HEK293 (cell line): ENCODE measurements at regions not wholly inside any gene's neighbourhood (a gene's known extent, or its start where the extent isn't known, plus 50 kb on each side); places are given as distances from the start of the nearest gene placed in this dataset.

Source experiments
- HOXC10 ChIP-seq: sonication (generic); formaldehyde crosslinking; IDR thresholded peaks from 2 replicates; pipeline ENCODE4 v1.8.1; 2023; ENCODE audit warnings: mild to moderate bottlenecking, missing genetic modification reagents
- ZNF202 ChIP-seq: fragments of 450-650 bp; formaldehyde crosslinking; IDR thresholded peaks from 2 replicates; pipeline ENCODE4 v1.5.1; 2016; ENCODE audit warnings: missing biosample characterization, missing genetic modification characterization, borderline replicate concordance
- ZNF24 ChIP-seq: fragments of 450-650 bp; formaldehyde crosslinking; IDR thresholded peaks from 2 replicates; pipeline ENCODE4 v1.5.1; 2016; ENCODE audit warnings: missing biosample characterization, missing genetic modification characterization
- ZNF558 ChIP-seq: fragments of 450-650 bp; formaldehyde crosslinking; IDR thresholded peaks from 2 replicates; pipeline ENCODE4 v1.5.1; 2016; ENCODE audit warnings: missing biosample characterization, missing genetic modification characterization
- TF ChIP-seq, protein P1 (sequence below): fragments of 450-650 bp; formaldehyde crosslinking; IDR thresholded peaks from 2 replicates; pipeline ENCODE4 v1.5.1; 2016; ENCODE audit warnings: missing biosample characterization, missing genetic modification characterization
- TF ChIP-seq, protein P2 (sequence below): fragments of 450-650 bp; formaldehyde crosslinking; IDR thresholded peaks from 2 replicates; pipeline ENCODE4 v1.5.1; 2016; ENCODE audit warnings: missing biosample characterization, missing genetic modification characterization
- TF ChIP-seq, protein P3 (sequence below): fragments of 450-650 bp; formaldehyde crosslinking; IDR thresholded peaks from 2 replicates; pipeline ENCODE4 v1.5.1; 2016; ENCODE audit warnings: missing biosample characterization, missing genetic modification characterization
- TF ChIP-seq, protein P4 (sequence below): fragments of 450-650 bp; formaldehyde crosslinking; IDR thresholded peaks from 2 replicates; pipeline ENCODE4 v1.5.1; 2016; ENCODE audit warnings: missing biosample characterization, missing genetic modification characterization, borderline replicate concordance
- TF ChIP-seq, protein P5 (sequence below): fragments of 450-650 bp; formaldehyde crosslinking; IDR thresholded peaks from 2 replicates; pipeline ENCODE4 v1.5.1; 2017; ENCODE audit warnings: missing biosample characterization, missing genetic modification characterization
- TF ChIP-seq, protein P6 (sequence below): fragments of 450-650 bp; formaldehyde crosslinking; IDR thresholded peaks from 2 replicates; pipeline ENCODE4 v1.5.1; 2016; ENCODE audit warnings: missing biosample characterization, missing genetic modification characterization

DNA sequence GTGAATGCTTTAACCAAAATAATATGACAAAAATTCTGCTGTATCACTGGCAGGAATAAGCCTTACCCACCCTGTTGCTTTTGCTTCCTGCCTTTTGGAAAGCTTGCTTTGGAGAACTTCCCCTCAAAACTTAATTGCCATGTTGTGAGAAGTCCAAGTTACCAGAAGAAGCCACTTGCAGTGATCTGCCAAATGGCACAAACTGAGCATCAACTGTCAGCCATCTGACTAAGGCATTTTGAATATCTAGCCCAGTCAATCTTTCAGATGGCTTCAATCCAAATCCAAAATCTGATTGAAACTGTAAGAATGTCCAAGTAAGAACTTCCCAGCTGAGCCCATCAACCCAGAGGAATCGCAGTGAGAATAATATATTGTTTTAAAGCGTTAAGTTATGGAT lies 216.5 kb upstream of the ZC3H15 start:
- TF ChIP-seq ZNF558 (tag by site-specific recombination) = no peak
- TF ChIP-seq, protein P1, sequence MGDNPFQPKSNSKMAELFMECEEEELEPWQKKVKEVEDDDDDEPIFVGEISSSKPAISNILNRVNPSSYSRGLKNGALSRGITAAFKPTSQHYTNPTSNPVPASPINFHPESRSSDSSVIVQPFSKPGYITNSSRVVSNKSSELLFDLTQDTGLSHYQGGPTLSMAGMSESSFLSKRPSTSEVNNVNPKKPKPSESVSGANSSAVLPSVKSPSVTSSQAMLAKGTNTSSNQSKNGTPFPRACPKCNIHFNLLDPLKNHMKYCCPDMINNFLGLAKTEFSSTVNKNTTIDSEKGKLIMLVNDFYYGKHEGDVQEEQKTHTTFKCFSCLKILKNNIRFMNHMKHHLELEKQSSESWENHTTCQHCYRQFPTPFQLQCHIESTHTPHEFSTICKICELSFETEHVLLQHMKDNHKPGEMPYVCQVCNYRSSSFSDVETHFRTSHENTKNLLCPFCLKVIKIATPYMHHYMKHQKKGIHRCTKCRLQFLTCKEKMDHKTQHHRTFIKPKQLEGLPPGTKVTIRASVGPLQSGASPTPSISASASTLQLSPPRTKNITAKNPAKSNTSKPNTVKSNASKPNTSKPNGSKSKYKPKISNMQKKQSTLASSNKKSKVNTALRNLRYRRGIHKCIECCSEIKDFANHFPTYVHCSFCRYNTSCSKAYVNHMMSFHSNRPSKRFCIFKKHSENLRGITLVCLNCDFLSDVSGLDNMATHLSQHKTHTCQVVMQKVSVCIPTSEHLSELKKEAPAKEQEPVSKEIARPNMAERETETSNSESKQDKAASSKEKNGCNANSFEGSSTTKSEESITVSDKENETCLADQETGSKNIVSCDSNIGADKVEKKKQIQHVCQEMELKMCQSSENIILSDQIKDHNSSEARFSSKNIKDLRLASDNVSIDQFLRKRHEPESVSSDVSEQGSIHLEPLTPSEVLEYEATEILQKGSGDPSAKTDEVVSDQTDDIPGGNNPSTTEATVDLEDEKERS = no peak
- TF ChIP-seq, protein P2, sequence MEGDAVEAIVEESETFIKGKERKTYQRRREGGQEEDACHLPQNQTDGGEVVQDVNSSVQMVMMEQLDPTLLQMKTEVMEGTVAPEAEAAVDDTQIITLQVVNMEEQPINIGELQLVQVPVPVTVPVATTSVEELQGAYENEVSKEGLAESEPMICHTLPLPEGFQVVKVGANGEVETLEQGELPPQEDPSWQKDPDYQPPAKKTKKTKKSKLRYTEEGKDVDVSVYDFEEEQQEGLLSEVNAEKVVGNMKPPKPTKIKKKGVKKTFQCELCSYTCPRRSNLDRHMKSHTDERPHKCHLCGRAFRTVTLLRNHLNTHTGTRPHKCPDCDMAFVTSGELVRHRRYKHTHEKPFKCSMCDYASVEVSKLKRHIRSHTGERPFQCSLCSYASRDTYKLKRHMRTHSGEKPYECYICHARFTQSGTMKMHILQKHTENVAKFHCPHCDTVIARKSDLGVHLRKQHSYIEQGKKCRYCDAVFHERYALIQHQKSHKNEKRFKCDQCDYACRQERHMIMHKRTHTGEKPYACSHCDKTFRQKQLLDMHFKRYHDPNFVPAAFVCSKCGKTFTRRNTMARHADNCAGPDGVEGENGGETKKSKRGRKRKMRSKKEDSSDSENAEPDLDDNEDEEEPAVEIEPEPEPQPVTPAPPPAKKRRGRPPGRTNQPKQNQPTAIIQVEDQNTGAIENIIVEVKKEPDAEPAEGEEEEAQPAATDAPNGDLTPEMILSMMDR (tag by site-specific recombination) = no peak
- TF ChIP-seq, protein P3, sequence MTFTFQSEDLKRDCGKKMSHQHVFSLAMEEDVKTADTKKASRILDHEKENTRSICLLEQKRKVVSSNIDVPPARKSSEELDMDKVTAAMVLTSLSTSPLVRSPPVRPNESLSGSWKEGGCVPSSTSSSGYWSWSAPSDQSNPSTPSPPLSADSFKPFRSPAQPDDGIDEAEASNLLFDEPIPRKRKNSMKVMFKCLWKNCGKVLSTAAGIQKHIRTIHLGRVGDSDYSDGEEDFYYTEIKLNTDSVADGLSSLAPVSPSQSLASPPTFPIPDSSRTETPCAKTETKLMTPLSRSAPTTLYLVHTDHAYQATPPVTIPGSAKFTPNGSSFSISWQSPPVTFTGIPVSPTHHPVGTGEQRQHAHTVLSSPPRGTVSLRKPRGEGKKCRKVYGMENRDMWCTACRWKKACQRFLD (tag by site-specific recombination) = no peak
- TF ChIP-seq ZNF24 (tag by site-specific recombination) = no peak
- TF ChIP-seq, protein P4, sequence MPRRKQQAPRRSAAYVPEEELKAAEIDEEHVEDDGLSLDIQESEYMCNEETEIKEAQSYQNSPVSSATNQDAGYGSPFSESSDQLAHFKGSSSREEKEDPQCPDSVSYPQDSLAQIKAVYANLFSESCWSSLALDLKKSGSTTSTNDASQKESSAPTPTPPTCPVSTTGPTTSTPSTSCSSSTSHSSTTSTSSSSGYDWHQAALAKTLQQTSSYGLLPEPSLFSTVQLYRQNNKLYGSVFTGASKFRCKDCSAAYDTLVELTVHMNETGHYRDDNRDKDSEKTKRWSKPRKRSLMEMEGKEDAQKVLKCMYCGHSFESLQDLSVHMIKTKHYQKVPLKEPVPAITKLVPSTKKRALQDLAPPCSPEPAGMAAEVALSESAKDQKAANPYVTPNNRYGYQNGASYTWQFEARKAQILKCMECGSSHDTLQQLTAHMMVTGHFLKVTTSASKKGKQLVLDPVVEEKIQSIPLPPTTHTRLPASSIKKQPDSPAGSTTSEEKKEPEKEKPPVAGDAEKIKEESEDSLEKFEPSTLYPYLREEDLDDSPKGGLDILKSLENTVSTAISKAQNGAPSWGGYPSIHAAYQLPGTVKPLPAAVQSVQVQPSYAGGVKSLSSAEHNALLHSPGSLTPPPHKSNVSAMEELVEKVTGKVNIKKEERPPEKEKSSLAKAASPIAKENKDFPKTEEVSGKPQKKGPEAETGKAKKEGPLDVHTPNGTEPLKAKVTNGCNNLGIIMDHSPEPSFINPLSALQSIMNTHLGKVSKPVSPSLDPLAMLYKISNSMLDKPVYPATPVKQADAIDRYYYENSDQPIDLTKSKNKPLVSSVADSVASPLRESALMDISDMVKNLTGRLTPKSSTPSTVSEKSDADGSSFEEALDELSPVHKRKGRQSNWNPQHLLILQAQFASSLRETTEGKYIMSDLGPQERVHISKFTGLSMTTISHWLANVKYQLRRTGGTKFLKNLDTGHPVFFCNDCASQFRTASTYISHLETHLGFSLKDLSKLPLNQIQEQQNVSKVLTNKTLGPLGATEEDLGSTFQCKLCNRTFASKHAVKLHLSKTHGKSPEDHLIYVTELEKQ (tag by site-specific recombination) = no peak
- TF ChIP-seq ZNF202 = no peak
- TF ChIP-seq, protein P5, sequence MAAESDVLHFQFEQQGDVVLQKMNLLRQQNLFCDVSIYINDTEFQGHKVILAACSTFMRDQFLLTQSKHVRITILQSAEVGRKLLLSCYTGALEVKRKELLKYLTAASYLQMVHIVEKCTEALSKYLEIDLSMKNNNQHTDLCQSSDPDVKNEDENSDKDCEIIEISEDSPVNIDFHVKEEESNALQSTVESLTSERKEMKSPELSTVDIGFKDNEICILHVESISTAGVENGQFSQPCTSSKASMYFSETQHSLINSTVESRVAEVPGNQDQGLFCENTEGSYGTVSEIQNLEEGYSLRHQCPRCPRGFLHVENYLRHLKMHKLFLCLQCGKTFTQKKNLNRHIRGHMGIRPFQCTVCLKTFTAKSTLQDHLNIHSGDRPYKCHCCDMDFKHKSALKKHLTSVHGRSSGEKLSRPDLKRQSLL (tag by site-specific recombination) = no peak
- TF ChIP-seq, protein P6, sequence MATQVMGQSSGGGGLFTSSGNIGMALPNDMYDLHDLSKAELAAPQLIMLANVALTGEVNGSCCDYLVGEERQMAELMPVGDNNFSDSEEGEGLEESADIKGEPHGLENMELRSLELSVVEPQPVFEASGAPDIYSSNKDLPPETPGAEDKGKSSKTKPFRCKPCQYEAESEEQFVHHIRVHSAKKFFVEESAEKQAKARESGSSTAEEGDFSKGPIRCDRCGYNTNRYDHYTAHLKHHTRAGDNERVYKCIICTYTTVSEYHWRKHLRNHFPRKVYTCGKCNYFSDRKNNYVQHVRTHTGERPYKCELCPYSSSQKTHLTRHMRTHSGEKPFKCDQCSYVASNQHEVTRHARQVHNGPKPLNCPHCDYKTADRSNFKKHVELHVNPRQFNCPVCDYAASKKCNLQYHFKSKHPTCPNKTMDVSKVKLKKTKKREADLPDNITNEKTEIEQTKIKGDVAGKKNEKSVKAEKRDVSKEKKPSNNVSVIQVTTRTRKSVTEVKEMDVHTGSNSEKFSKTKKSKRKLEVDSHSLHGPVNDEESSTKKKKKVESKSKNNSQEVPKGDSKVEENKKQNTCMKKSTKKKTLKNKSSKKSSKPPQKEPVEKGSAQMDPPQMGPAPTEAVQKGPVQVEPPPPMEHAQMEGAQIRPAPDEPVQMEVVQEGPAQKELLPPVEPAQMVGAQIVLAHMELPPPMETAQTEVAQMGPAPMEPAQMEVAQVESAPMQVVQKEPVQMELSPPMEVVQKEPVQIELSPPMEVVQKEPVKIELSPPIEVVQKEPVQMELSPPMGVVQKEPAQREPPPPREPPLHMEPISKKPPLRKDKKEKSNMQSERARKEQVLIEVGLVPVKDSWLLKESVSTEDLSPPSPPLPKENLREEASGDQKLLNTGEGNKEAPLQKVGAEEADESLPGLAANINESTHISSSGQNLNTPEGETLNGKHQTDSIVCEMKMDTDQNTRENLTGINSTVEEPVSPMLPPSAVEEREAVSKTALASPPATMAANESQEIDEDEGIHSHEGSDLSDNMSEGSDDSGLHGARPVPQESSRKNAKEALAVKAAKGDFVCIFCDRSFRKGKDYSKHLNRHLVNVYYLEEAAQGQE (tag by site-specific recombination) = no peak
- TF ChIP-seq HOXC10 = no peak
